ENCODE measurements at regions not wholly inside any gene's neighbourhood (a gene's known extent, or its start where the extent isn't known, plus 50 kb on each side); places are given as distances from the start of the nearest gene placed in this dataset.

- TF ChIP-seq CTCF (IDR thresholded peaks at IDR 0.05) = no peak
- TF ChIP-seq EP300 (IDR thresholded peaks at IDR 0.05) = no peak
Measured at GRCh38 chr10:93215312-93215711, 141.6 kb downstream of the CYP26A1 start.

Measured in suprapubic skin (tissue), 3 donors.